HepG2 (cell line): ENCODE measurements at regions not wholly inside any gene's neighbourhood (a gene's known extent, or its start where the extent isn't known, plus 50 kb on each side); places are given as distances from the start of the nearest gene placed in this dataset.

Experiments
- ATAC-seq: fragments of 200-7000 bp; cut with Tn5 transposase; 3 replicates; pipeline ENCODE4 v1.9.1; 2020; ENCODE audit warnings: mild to moderate bottlenecking, moderate library complexity
- BruUV-seq: library from RNA; stranded (reverse); fragments of 400-500 nt; replicated peaks from 2 replicates; lab custom pipeline; 2021; lab: Mats Ljungman, UMichigan
- CTCF ChIA-PET: fragments of 300-600 bp; formaldehyde crosslinking; extraction: SDS; loops from one replicate; lab custom pipeline; 2021; ENCODE audit warnings: low total read pairs, inconsistent platforms, low intra/inter-chr PET ratio; lab: Yijun Ruan, JAX
- POLR2A ChIA-PET: fragments of 350-600 bp; sonication (Branson Sonifier 250); formaldehyde crosslinking; loops from one replicate; lab custom pipeline; 2020; ENCODE audit warnings: antibody characterized with exemption, inconsistent platforms; lab: Yijun Ruan, JAX
- DNase-seq: peaks from one replicate; pipeline ENCODE4 v3.0.0-alpha.2; 2015; ENCODE audit warnings: low spot score
- FAIRE-seq: peaks from 3 replicates; lab custom pipeline; 2011; peaks lifted over from hg19 to GRCh38; lab: Jason Lieb, UNC
- H2AFZ ChIP-seq: one replicate; pipeline ENCODE4 v1.6.1; 2011; ENCODE audit warnings: low read length, inconsistent platforms
- H3K27ac ChIP-seq: fragments of 300-600 bp; 3 replicates; pipeline ENCODE4 v1.8.0; 2011; ENCODE audit warnings: mixed run types, mild to moderate bottlenecking, mixed read lengths, low read length, inconsistent platforms; ENCODE audit not compliant: insufficient read depth; ENCODE audit errors: extremely low read length
- H3K27me3 ChIP-seq, 2 experiments: fragments of 200-600 bp in 1 of 2; 2 replicates in 1 of 2; 3 replicates in 1 of 2; pipeline versions ENCODE4 v1.6.0 to v1.8.0; 2011; ENCODE audit warnings: low read length in 2 of 2, mild to moderate bottlenecking in 2 of 2, moderate library complexity in 2 of 2, inconsistent platforms in 1 of 2; ENCODE audit not compliant: insufficient read depth in 2 of 2, control insufficient read depth in 1 of 2
- H3K36me3 ChIP-seq, 2 experiments: fragments of 200-600 bp in 1 of 2; replicated peaks in 1 of 2; 2 replicates in 1 of 2; 3 replicates in 1 of 2; pipeline versions ENCODE4 v1.5.1 to v1.8.0; 2011; ENCODE audit warnings: low read length in 2 of 2, inconsistent platforms in 1 of 2; ENCODE audit not compliant: insufficient read depth in 2 of 2, control insufficient read depth in 1 of 2
- H3K4me1 ChIP-seq: 2 replicates; pipeline ENCODE4 v1.5.1; 2012; ENCODE audit warnings: low read length, inconsistent platforms; ENCODE audit not compliant: insufficient read depth
- H3K4me2 ChIP-seq: 2 replicates; pipeline ENCODE4 v1.6.0; 2011; ENCODE audit warnings: low read depth, low read length, inconsistent platforms
- H3K4me3 ChIP-seq, 3 experiments: fragments of 200-600 bp in 1 of 3; sonication (generic), shearing (Covaris generic) in 1 of 3; replicated peaks in 1 of 3; 2 replicates each; pipeline ENCODE4 v1.5.1; 2011 to 2016; ENCODE audit warnings: low read length in 3 of 3, inconsistent platforms in 2 of 3, low read depth in 2 of 3, mild to moderate bottlenecking in 2 of 3, control low read depth in 1 of 3, mixed read lengths in 1 of 3; ENCODE audit not compliant: insufficient read depth in 1 of 3
- H3K79me2 ChIP-seq: one replicate; pipeline ENCODE4 v1.6.1; 2011; ENCODE audit warnings: low read length, inconsistent platforms; ENCODE audit not compliant: insufficient read depth
- H3K9ac ChIP-seq: 2 replicates; pipeline ENCODE4 v1.6.0; 2011; ENCODE audit warnings: mild to moderate bottlenecking, low read depth, low read length, inconsistent platforms; ENCODE audit not compliant: insufficient read depth
- H3K9me3 ChIP-seq: 2 replicates; pipeline ENCODE4 v1.5.1; 2012; ENCODE audit warnings: mild to moderate bottlenecking, low read length
- H4K20me1 ChIP-seq: 2 replicates; pipeline ENCODE4 v1.6.0; 2011; ENCODE audit warnings: inconsistent platforms, mild to moderate bottlenecking, low read length, moderate library complexity; ENCODE audit not compliant: insufficient read depth
- CERS6 ChIP-seq: sonication (generic); formaldehyde crosslinking; IDR thresholded peaks from 2 replicates; pipeline ENCODE4 v1.5.0; 2020; ENCODE audit warnings: missing genetic modification reagents
- ELF3 ChIP-seq: IDR thresholded peaks from 2 replicates; pipeline ENCODE4 v1.6.1; 2016; ENCODE audit warnings: missing genetic modification reagents, missing compliant biosample characterization
- ELF4 ChIP-seq: sonication (generic); formaldehyde crosslinking; IDR thresholded peaks from 2 replicates; pipeline ENCODE4 v1.5.0; 2020; ENCODE audit warnings: missing genetic modification reagents, mild to moderate bottlenecking, moderate library complexity, borderline replicate concordance
- ETV5 ChIP-seq: IDR thresholded peaks from 2 replicates; pipeline ENCODE4 v1.6.1; 2018; ENCODE audit warnings: missing biosample characterization, missing genetic modification reagents, inconsistent platforms, borderline replicate concordance
- FOXO1 ChIP-seq: sonication (generic); formaldehyde crosslinking; IDR thresholded peaks from 2 replicates; pipeline ENCODE4 v1.4.0; 2020; ENCODE audit warnings: missing genetic modification reagents
- FOXP1 ChIP-seq, 2 experiments: fragments of 450-650 bp in 1 of 2; IDR thresholded peaks; 2 replicates each; pipeline ENCODE4 v1.6.1; 2017 to 2018; ENCODE audit warnings: antibody characterized with exemption in 1 of 2
- HNRNPK ChIP-seq: fragments of 200-400 bp; formaldehyde crosslinking; IDR thresholded peaks from 2 replicates; pipeline ENCODE4 v1.6.1; 2018; ENCODE audit warnings: low read length, low read depth, moderate library complexity, mild to moderate bottlenecking; ENCODE audit not compliant: poor library complexity, severe bottlenecking
- JUND ChIP-seq: sonication (generic); formaldehyde crosslinking; IDR thresholded peaks from 2 replicates; pipeline ENCODE4 v1.8.0; 2022; ENCODE audit warnings: mild to moderate bottlenecking, missing genetic modification reagents
- NONO ChIP-seq, 2 experiments: fragments of 450-650 bp in 1 of 2; sonication (generic) in 1 of 2; formaldehyde crosslinking in 1 of 2; IDR thresholded peaks in 1 of 2; conservative IDR thresholded peaks in 1 of 2; 2 replicates each; pipeline versions ENCODE4 v1.6.1 to v1.8.0; 2017 to 2022; ENCODE audit warnings: mild to moderate bottlenecking in 1 of 2, missing genetic modification reagents in 1 of 2, moderate library complexity in 1 of 2
- RBM39 ChIP-seq: fragments of 200-400 bp; formaldehyde crosslinking; IDR thresholded peaks from one replicate; pipeline ENCODE4 v1.6.1; 2018; ENCODE audit warnings: antibody characterized with exemption, mild to moderate bottlenecking, low read depth, low read length; ENCODE audit not compliant: poor library complexity, severe bottlenecking
- REL ChIP-seq: sonication (generic); formaldehyde crosslinking; conservative IDR thresholded peaks from 2 replicates; pipeline ENCODE4 v1.8.0; 2022; ENCODE audit warnings: mild to moderate bottlenecking, missing genetic modification reagents, moderate library complexity
- SMARCE1 ChIP-seq: fragments of 450-650 bp; IDR thresholded peaks from 2 replicates; pipeline ENCODE4 v1.6.1; 2017; ENCODE audit warnings: borderline replicate concordance
- STAT5B ChIP-seq: sonication (generic); formaldehyde crosslinking; IDR thresholded peaks from 2 replicates; pipeline ENCODE4 v1.4.0; 2020; ENCODE audit warnings: missing genetic modification reagents
- YEATS2 ChIP-seq: sonication (generic); formaldehyde crosslinking; IDR thresholded peaks from 2 replicates; pipeline ENCODE4 v1.4.0; 2020; ENCODE audit warnings: missing genetic modification reagents, borderline replicate concordance
- YEATS4 ChIP-seq: sonication (generic); formaldehyde crosslinking; IDR thresholded peaks from 2 replicates; pipeline ENCODE4 v1.4.0; 2020; ENCODE audit warnings: missing genetic modification reagents, borderline replicate concordance
- ZMYM2 ChIP-seq: sonication (generic); formaldehyde crosslinking; IDR thresholded peaks from 2 replicates; pipeline ENCODE4 v1.8.0; 2022; ENCODE audit warnings: mild to moderate bottlenecking, missing genetic modification reagents
- ZNF274 ChIP-seq: sonication (generic); formaldehyde crosslinking; IDR thresholded peaks from 2 replicates; pipeline ENCODE4 v1.5.1; 2020; ENCODE audit warnings: mild to moderate bottlenecking, missing genetic modification reagents
- ZNF687 ChIP-seq: sonication (generic); formaldehyde crosslinking; IDR thresholded peaks from 2 replicates; pipeline ENCODE4 v1.5.1; 2020; ENCODE audit warnings: mild to moderate bottlenecking, missing genetic modification reagents, moderate library complexity
- ZNF720 ChIP-seq: sonication (generic); formaldehyde crosslinking; IDR thresholded peaks from 2 replicates; pipeline ENCODE4 v1.4.0; 2020; ENCODE audit warnings: missing genetic modification reagents
- ZZZ3 ChIP-seq: sonication (generic); formaldehyde crosslinking; IDR thresholded peaks from 2 replicates; pipeline ENCODE4 v1.4.0; 2020; ENCODE audit warnings: missing genetic modification reagents, mild to moderate bottlenecking, borderline replicate concordance
- WGBS: methylation state at CpG from one replicate; pipeline ENCODE4 v1.1.6; 2017; ENCODE audit warnings: low lambda C conversion rate; 5-methylcytosine and 5-hydroxymethylcytosine counted together
- in situ Hi-C: cut with HindIII; loops from 2 replicates; pipeline ENCODE4 v1.10.0; 2017; ENCODE audit warnings: low pct_unique_long_range_greater_than_20kb; ENCODE audit not compliant: extremely low pct_ligation_motif_present
- intact Hi-C: fragments of 100-400 bp; cut with micrococcal nuclease; formaldehyde crosslinking; loops from one replicate; pipeline ENCODE4 v1.10.0; 2022; ENCODE audit not compliant: unreplicated experiment

GRCh38 chr21:43297989-43298388 is 128.9 kb downstream of the SIK1 start:
- intact Hi-C loops = no loop called here
- no peaks in the 10 kb centered on the region for H3K36me3 ChIP-seq
- no peak overlapping the region for H3K4me2 ChIP-seq
- no TSS peak for BruUV-seq
- DNase-seq (no peak), FAIRE-seq (no peak), ATAC-seq (no peak)
- H3K9me3 ChIP-seq = peaks cover 5% of the 10 kb centered on the region; the same call in 1 of the 2 replicates
- H2AFZ ChIP-seq = no peak overlapping the region
- H3K9ac ChIP-seq = no peak overlapping the region
- in situ Hi-C loops = no loop called here
- no peak overlapping the region for H3K27ac ChIP-seq
- H4K20me1 ChIP-seq = no peaks in the 10 kb centered on the region
- no peaks in the 10 kb centered on the region for H3K79me2 ChIP-seq
- ChIA-PET POLR2A (interaction anchor here (0.9 kb wide), 1 partner anchor 10 kb away, joined by 3 read pairs; no protein-coding TSS in a partner anchor), CTCF (no interaction called here)
- H3K27me3 ChIP-seq = peaks cover under 1 to 12% of the 10 kb centered on the region in 2 experiments; a peak in 3 of 5 replicates
- WGBS = no CpG with 5 or more reads among the region's 11 CpGs
- H3K4me3 ChIP-seq = no peak overlapping the region
- H3K4me1 ChIP-seq = peaks cover 90% of the 10 kb centered on the region
- no peak for TF ChIP-seq FOXP1 (IDR thresholded peaks at IDR 0.05)
- no peak for TF ChIP-seq FOXP1 (CRISPR knock-in tag; IDR thresholded peaks at IDR 0.05)
- TF ChIP-seq ELF3 (CRISPR knock-in tag) = no peak
- TF ChIP-seq HNRNPK = no peak
- TF ChIP-seq ZZZ3 = no peak
- TF ChIP-seq RBM39 = no peak
- TF ChIP-seq ETV5 (CRISPR knock-in tag) = no peak
- TF ChIP-seq CERS6 (CRISPR knock-in tag) = no peak
- no peak for TF ChIP-seq YEATS4
- TF ChIP-seq REL (CRISPR knock-in tag) = no peak
- no peak for TF ChIP-seq ZMYM2 (CRISPR knock-in tag)
- TF ChIP-seq ZNF274 (CRISPR knock-in tag) = 0 out of 2 replicates have a peak, but pooled peaks have one; percentile 22
- TF ChIP-seq STAT5B (CRISPR knock-in tag) = no peak
- no peak for TF ChIP-seq NONO (IDR thresholded peaks at IDR 0.05)
- TF ChIP-seq NONO (CRISPR knock-in tag; conservative IDR thresholded peaks at IDR 0.05) = no peak
- no peak for TF ChIP-seq JUND (CRISPR knock-in tag)
- no peak for TF ChIP-seq SMARCE1
- no peak for TF ChIP-seq ELF4 (CRISPR knock-in tag)
- peak; percentile 1; the same call in 1 of the 2 replicates for TF ChIP-seq ZNF687 (CRISPR knock-in tag)
- no peak for TF ChIP-seq ZNF720 (CRISPR knock-in tag)
- TF ChIP-seq YEATS2 (CRISPR knock-in tag) = no peak
- no peak for TF ChIP-seq FOXO1
